Hepatocyte (in vitro differentiated cells): ENCODE measurements at regions not wholly inside any gene's neighbourhood (a gene's known extent, or its start where the extent isn't known, plus 50 kb on each side); places are given as distances from the start of the nearest gene placed in this dataset.

Experiments used
- DNase-seq: peaks from one replicate; pipeline ENCODE4 v3.0.0-alpha.2; 2016; ENCODE audit warnings: low spot score
- H2AFZ ChIP-seq: fragments of 200-600 bp; sonication (generic); 2 replicates; pipeline ENCODE4 v1.6.0; 2016; ENCODE audit warnings: antibody characterized with exemption, mild to moderate bottlenecking
- H3K27ac ChIP-seq: fragments of 200-600 bp; sonication (generic); 2 replicates; pipeline ENCODE4 v1.5.1; 2016; ENCODE audit warnings: mild to moderate bottlenecking
- H3K27me3 ChIP-seq: fragments of 200-600 bp; sonication (generic); 2 replicates; pipeline ENCODE4 v1.6.1; 2016
- H3K36me3 ChIP-seq: fragments of 200-600 bp; sonication (generic); replicated peaks from 2 replicates; pipeline ENCODE4 v1.5.1; 2016; ENCODE audit warnings: low read depth; ENCODE audit not compliant: insufficient read depth
- H3K4me1 ChIP-seq: fragments of 200-600 bp; sonication (generic); 2 replicates; pipeline ENCODE4 v1.5.1; 2016; ENCODE audit warnings: mild to moderate bottlenecking, moderate library complexity; ENCODE audit not compliant: insufficient read depth
- H3K4me2 ChIP-seq: fragments of 200-600 bp; sonication (generic); 2 replicates; pipeline ENCODE4 v1.6.0; 2016
- H3K4me3 ChIP-seq: fragments of 200-600 bp; sonication (generic); 2 replicates; pipeline ENCODE4 v1.5.1; 2016; ENCODE audit warnings: mild to moderate bottlenecking
- H3K79me2 ChIP-seq: fragments of 200-600 bp; sonication (generic); 2 replicates; pipeline ENCODE4 v1.6.0; 2017; ENCODE audit warnings: mild to moderate bottlenecking
- H3K9me2 ChIP-seq: fragments of 200-600 bp; sonication (generic); replicated peaks from 2 replicates; pipeline ENCODE4 v1.6.0; 2017; ENCODE audit warnings: mild to moderate bottlenecking; ENCODE audit not compliant: insufficient read depth
- H3K9me3 ChIP-seq: fragments of 200-600 bp; sonication (generic); 2 replicates; pipeline ENCODE4 v1.5.1; 2016; ENCODE audit warnings: low read depth, mild to moderate bottlenecking
- H4K20me1 ChIP-seq: fragments of 200-600 bp; sonication (generic); 2 replicates; pipeline ENCODE4 v1.6.0; 2016; ENCODE audit warnings: mild to moderate bottlenecking; ENCODE audit not compliant: insufficient read depth, poor library complexity, severe bottlenecking
- CTCF ChIP-seq: fragments of 200-600 bp; sonication (generic); IDR thresholded peaks from 2 replicates; pipeline ENCODE4 v1.5.1; 2016; ENCODE audit warnings: antibody characterized with exemption, mild to moderate bottlenecking; ENCODE audit not compliant: poor library complexity
- EZH2 ChIP-seq: fragments of 200-600 bp; sonication (generic); IDR thresholded peaks from 2 replicates; pipeline ENCODE4 v1.6.1; 2016; ENCODE audit warnings: antibody characterized with exemption, mild to moderate bottlenecking, borderline replicate concordance
- EZH2phosphoT487 ChIP-seq: fragments of 200-600 bp; sonication (generic); IDR thresholded peaks from one replicate; pipeline ENCODE4 v1.6.1; 2018; ENCODE audit warnings: antibody characterized with exemption, mild to moderate bottlenecking, low read depth, moderate library complexity; ENCODE audit not compliant: unreplicated experiment, severe bottlenecking
- WGBS: methylation state at CpG from one replicate; pipeline ENCODE4 v1.1.6; 2016; ENCODE audit warnings: low lambda C conversion rate; ENCODE audit errors: missing lambda C conversion rate; 5-methylcytosine and 5-hydroxymethylcytosine counted together

- H3K79me2 ChIP-seq, result no peaks in the 10 kb centered on the region
- H3K27ac ChIP-seq, result no peak overlapping the region
- H3K4me1 ChIP-seq, result no peaks in the 10 kb centered on the region
- no peaks in the 10 kb centered on the region for H3K36me3 ChIP-seq
- H4K20me1 ChIP-seq, result no peaks in the 10 kb centered on the region
- H3K4me2 ChIP-seq, result no peak overlapping the region
- no peak overlapping the region for H2AFZ ChIP-seq
- H3K27me3 ChIP-seq, result no peaks in the 10 kb centered on the region
- WGBS, result 86% methylated on average over 12 of the region's 12 CpGs
- H3K9me3 ChIP-seq, result no peaks in the 10 kb centered on the region
- H3K4me3 ChIP-seq, result no peak overlapping the region
- no peaks in the 10 kb centered on the region for H3K9me2 ChIP-seq
- DNase-seq, result no peak
- TF ChIP-seq CTCF (no peak), EZH2 (no peak), EZH2phosphoT487 (no peak)
Measured at GRCh38 chr6:168951217-168951616, 302.4 kb downstream of the THBS2 start.

GRCh38 chr6:168950858-168951214 lies 302.8 kb downstream of the THBS2 start:
- Histone ChIP-seq H3K36me3 (no peaks in the 10 kb centered on the region), H2AFZ (no peak overlapping the region), H3K27me3 (no peaks in the 10 kb centered on the region), H3K9me2 (no peaks in the 10 kb centered on the region), H3K4me1 (no peaks in the 10 kb centered on the region), H4K20me1 (no peaks in the 10 kb centered on the region), H3K79me2 (no peaks in the 10 kb centered on the region), H3K4me2 (no peak overlapping the region), H3K4me3 (no peak overlapping the region), H3K9me3 (no peaks in the 10 kb centered on the region), H3K27ac (no peak overlapping the region)
- TF ChIP-seq EZH2 (no peak), CTCF (no peak), EZH2phosphoT487 (no peak)
- no peak for DNase-seq
- WGBS, result 97% methylated on average over 14 of the region's 14 CpGs

GRCh38 chr6:168949981-168950857 lies 303.4 kb downstream of the THBS2 start:
- WGBS, result 72% methylated on average over 10 of the region's 10 CpGs
- DNase-seq, result no peak
- TF ChIP-seq EZH2phosphoT487 (no peak), CTCF (no peak), EZH2 (no peak)
- Histone ChIP-seq H3K4me2 (no peak overlapping the region), H3K79me2 (no peaks in the 10 kb centered on the region), H3K4me3 (no peak overlapping the region), H3K36me3 (no peaks in the 10 kb centered on the region), H3K9me3 (no peaks in the 10 kb centered on the region), H2AFZ (no peak overlapping the region), H3K4me1 (no peaks in the 10 kb centered on the region), H3K27ac (no peak overlapping the region), H3K9me2 (no peaks in the 10 kb centered on the region), H3K27me3 (no peaks in the 10 kb centered on the region), H4K20me1 (no peaks in the 10 kb centered on the region)
